Omental fat pad (tissue), 3 donors: ENCODE measurements at regions not wholly inside any gene's neighbourhood (a gene's known extent, or its start where the extent isn't known, plus 50 kb on each side); places are given as distances from the start of the nearest gene placed in this dataset.

Experiments
- ATAC-seq: fragments of 150-250 bp; one replicate; pipeline ENCODE4 v1.9.1; 2016; ENCODE audit warnings: mild to moderate bottlenecking, moderate library complexity; ENCODE audit not compliant: low FRiP score
- DNase-seq: peaks from one replicate; pipeline ENCODE4 v3.0.0-alpha.2; 2019; ENCODE audit warnings: low spot score
- CTCF ChIP-seq, 3 donors: fragments of 450-650 bp; IDR thresholded peaks; one replicate each; pipeline ENCODE4 v1.5.1; 2016 to 2017; ENCODE audit warnings: antibody characterized with exemption in 3 of 3, mild to moderate bottlenecking in 3 of 3, moderate library complexity in 2 of 3

- no peak for ATAC-seq
- no peak for DNase-seq
Observed at GRCh38 chr20:48180024-48180423, 394.7 kb upstream of the SULF2 start.

GRCh38 chr20:48178633-48179032 is 393.4 kb upstream of the SULF2 start:
- ATAC-seq = no peak
- no peak for DNase-seq
- no peak for TF ChIP-seq CTCF (IDR thresholded peaks at IDR 0.05)

More at GRCh38 chr20:48180024-48180423, 394.7 kb upstream of the SULF2 start:
- TF ChIP-seq CTCF (IDR thresholded peaks at IDR 0.05) = no peak

GRCh38 chr20:48177058-48177457 is 391.8 kb upstream of the SULF2 start:
- ATAC-seq (no peak), DNase-seq (no peak)
- TF ChIP-seq CTCF (IDR thresholded peaks at IDR 0.05) = no peak

GRCh38 chr20:48176139-48176538 is 390.9 kb upstream of the SULF2 start:
- DNase-seq (no peak), ATAC-seq (no peak)
- no peak for TF ChIP-seq CTCF (IDR thresholded peaks at IDR 0.05)

GRCh38 chr20:48175261-48175660 is 390.0 kb upstream of the SULF2 start:
- TF ChIP-seq CTCF (IDR thresholded peaks at IDR 0.05) = no peak
- DNase-seq (no peak), ATAC-seq (no peak)

- DNase-seq (no peak), ATAC-seq (no peak)
- TF ChIP-seq CTCF (IDR thresholded peaks at IDR 0.05) = no peak
Observed at GRCh38 chr20:48172357-48172702, 387.0 kb upstream of the SULF2 start.

- TF ChIP-seq CTCF (IDR thresholded peaks at IDR 0.05) = no peak
- DNase-seq (no peak), ATAC-seq (peak; percentile 36)
Observed at GRCh38 chr20:48171626-48172356, 386.5 kb upstream of the SULF2 start.
